Small intestine (tissue), 7 donors: ENCODE measurements at regions not wholly inside any gene's neighbourhood (a gene's known extent, or its start where the extent isn't known, plus 50 kb on each side); places are given as distances from the start of the nearest gene placed in this dataset.

Experiments
- DNase-seq, 2 donors: peaks; one replicate each; pipeline versions ENCODE4 v3.0.0 to v3.0.0-alpha.2; 2013
- FAIRE-seq: peaks from 2 replicates; lab custom pipeline; 2012; peaks lifted over from hg19 to GRCh38; lab: Jason Lieb, UNC
- H3K27ac ChIP-seq, 3 donors: one replicate each; pipeline ENCODE4 v1.5.1; 2013; ENCODE audit warnings: low read length in 2 of 3, mild to moderate bottlenecking in 2 of 3, control low read depth in 1 of 3, inconsistent platforms in 1 of 3, low read depth in 1 of 3, moderate library complexity in 1 of 3
- H3K27me3 ChIP-seq, 3 donors: one replicate each; pipeline ENCODE4 v1.6.1; 2013; ENCODE audit warnings: low read length in 3 of 3, inconsistent platforms in 1 of 3; ENCODE audit not compliant: control insufficient read depth in 3 of 3, insufficient read depth in 3 of 3
- H3K36me3 ChIP-seq, 3 donors: one replicate each; pipeline ENCODE4 v1.6.1; 2013; ENCODE audit warnings: low read length in 3 of 3, inconsistent platforms in 1 of 3, low read depth in 1 of 3, mild to moderate bottlenecking in 1 of 3, moderate library complexity in 1 of 3; ENCODE audit not compliant: control insufficient read depth in 3 of 3, insufficient read depth in 2 of 3
- H3K4me1 ChIP-seq, 3 donors: one replicate each; pipeline ENCODE4 v1.6.1; 2013; ENCODE audit warnings: low read length in 2 of 3, inconsistent platforms in 1 of 3, low read depth in 1 of 3, mild to moderate bottlenecking in 1 of 3, moderate library complexity in 1 of 3; ENCODE audit not compliant: control insufficient read depth in 3 of 3, insufficient read depth in 2 of 3
- H3K4me3 ChIP-seq, 3 donors: one replicate each; pipeline ENCODE4 v1.5.1; 2013; ENCODE audit warnings: low read length in 3 of 3, control low read depth in 1 of 3, inconsistent platforms in 1 of 3, low read depth in 1 of 3, mild to moderate bottlenecking in 1 of 3, moderate library complexity in 1 of 3
- H3K9me3 ChIP-seq, 2 donors: one replicate each; pipeline ENCODE4 v1.6.1; 2013; ENCODE audit warnings: low read depth in 1 of 2, low read length in 1 of 2; ENCODE audit not compliant: control insufficient read depth in 2 of 2, insufficient read depth in 1 of 2
- WGBS, 3 donors: extraction: QIAGEN DNeasy Blood & Tissue Kit; methylation state at CpG; one replicate each; pipeline ENCODE4 v1.1.7; 2013; 5-methylcytosine and 5-hydroxymethylcytosine counted together
- donor health status: healthy with polysubstance abuse.
- donor health status: control.
- donor health status: control.
- donor health status: Bipolar disorder and iron deficiency.
- donor health status: healthy.

DNA sequence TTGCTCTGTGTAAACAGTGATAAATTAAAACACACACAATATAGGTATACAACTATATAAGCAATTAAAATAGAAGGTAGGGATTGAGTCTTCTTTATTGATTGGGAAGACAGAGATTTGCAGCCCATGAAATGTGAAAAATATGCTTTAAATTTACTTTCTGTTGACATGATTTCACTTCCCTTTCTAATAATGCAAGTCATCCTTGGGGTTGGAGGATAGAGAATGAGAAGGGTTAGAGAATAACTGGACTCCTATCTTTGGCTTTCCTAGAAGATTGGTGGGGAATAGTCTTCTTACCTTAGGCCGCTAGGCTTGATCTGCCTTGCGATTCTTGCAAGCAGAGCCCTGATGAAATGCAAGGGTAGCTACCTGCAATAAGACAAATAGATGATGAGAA is 339.8 kb downstream of the NYAP2 start:
- no peak overlapping the region for H3K27ac ChIP-seq
- H3K9me3 ChIP-seq, result no peaks in the 10 kb centered on the region
- no peaks in the 10 kb centered on the region for H3K4me1 ChIP-seq
- peaks cover 0 to 2% (median 0%) of the 10 kb centered on the region in 3 donors for H3K27me3 ChIP-seq
- H3K36me3 ChIP-seq, result no peaks in the 10 kb centered on the region
- FAIRE-seq (no peak), DNase-seq (no peak)
- H3K4me3 ChIP-seq, result no peak overlapping the region
- 88 to 97% (median 92%) methylated on average over 2 of the region's 2 CpGs for WGBS, 3 donors

DNA sequence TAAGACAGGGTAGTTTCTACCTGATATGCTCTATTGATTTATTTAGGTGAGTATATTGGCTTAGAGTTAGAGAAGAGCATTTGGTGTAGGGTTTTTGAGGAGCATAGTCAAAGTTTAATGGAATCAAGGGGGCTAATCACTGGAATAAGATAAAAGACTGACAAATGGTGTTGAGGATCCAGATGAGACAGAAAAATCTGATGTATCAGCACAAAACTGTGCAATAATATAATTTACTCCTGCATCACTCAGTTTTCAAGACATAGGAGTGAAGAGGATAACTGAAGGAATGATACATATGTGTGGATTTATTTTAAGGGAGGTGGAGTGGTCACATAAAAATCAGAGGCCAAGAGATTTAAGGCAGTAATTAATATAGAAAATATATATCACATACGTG is 339.2 kb downstream of the NYAP2 start:
- DNase-seq (no peak), FAIRE-seq (no peak)
- Histone ChIP-seq H3K36me3 (no peaks in the 10 kb centered on the region), H3K27ac (no peak overlapping the region), H3K4me3 (no peak overlapping the region), H3K27me3 (peaks cover 0 to 2% (median 0%) of the 10 kb centered on the region in 3 donors), H3K9me3 (no peaks in the 10 kb centered on the region), H3K4me1 (no peaks in the 10 kb centered on the region)
- 59 to 86% (median 64%) methylated on average over 1 of the region's 1 CpG for WGBS, 3 donors

DNA sequence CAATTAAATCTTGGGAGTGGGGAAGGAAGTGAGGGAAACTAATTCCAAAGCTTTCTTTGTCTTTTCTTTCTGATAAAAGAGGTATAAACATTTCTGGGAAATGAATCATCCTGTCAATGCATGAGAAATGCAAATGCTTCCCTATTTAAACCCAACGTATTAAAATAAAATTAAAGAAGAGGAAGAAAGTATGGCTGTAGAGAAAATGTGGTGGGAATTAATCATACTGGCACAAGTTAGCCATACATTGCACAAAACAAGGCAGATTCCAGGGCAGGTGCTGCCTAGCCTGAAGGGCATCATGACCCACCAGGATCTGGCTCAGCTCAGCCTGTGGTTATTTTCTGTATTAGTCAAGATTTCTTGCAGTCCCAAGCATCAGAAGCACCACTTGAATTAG is 338.0 kb downstream of the NYAP2 start:
- 20 to 40% (median 23%) methylated on average over 1 of the region's 1 CpG for WGBS, 3 donors
- Histone ChIP-seq H3K4me1 (no peaks in the 10 kb centered on the region), H3K27ac (no peak overlapping the region), H3K36me3 (no peaks in the 10 kb centered on the region), H3K4me3 (no peak overlapping the region), H3K27me3 (peaks cover 0 to 2% (median 0%) of the 10 kb centered on the region in 3 donors), H3K9me3 (no peaks in the 10 kb centered on the region)
- no peak for FAIRE-seq
- DNase-seq, result no peak

DNA sequence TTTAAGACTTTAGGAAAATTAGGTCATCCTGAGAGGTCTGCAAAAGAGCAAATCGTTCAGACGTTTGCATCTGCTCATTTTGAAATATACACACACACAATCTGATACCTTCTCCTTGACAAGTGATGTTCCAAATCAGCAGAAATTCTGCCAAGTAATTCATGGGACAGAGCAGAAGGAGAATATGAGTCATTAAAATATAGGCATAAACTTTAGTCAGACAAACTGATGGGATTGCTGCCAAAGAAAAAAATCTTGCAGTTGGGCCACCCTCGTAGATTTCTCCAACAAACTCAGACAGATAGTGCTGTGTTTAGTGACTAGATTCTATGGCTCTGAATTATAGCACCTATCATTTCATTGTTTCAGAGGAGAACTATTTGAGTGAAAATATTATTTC is 336.3 kb downstream of the NYAP2 start:
- WGBS, 3 donors, result 13 to 33% (median 18%) methylated on average over 3 of the region's 3 CpGs
- FAIRE-seq, result no peak
- no peak for DNase-seq

DNA sequence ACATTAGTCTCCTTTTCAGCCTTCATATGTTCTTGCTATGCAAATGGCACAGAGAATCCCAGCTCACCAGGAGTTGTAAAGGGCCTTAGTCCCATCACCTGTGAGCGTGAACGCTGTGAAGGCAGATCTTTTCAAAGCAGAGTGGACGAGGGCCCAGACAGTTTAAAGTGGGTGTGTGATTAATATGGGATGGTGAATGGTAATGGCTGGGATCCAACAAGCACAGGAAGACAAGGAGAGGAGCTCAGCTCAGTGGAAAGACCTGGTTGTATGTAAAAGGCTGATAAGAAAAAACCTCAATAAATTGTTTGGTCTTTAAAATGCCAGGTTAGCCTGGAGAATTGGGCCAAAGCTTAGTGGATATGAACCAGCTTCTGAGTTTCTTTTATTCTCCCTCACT is 326.2 kb downstream of the NYAP2 start:
- no peaks in the 10 kb centered on the region for H3K27me3 ChIP-seq
- H3K4me3 ChIP-seq, result no peak overlapping the region
- no peaks in the 10 kb centered on the region for H3K9me3 ChIP-seq
- H3K4me1 ChIP-seq, result no peaks in the 10 kb centered on the region
- 54 to 64% (median 58%) methylated on average over 3 of the region's 3 CpGs for WGBS, 3 donors
- DNase-seq, result no peak
- no peak for FAIRE-seq
- H3K27ac ChIP-seq, result no peak overlapping the region
- no peaks in the 10 kb centered on the region for H3K36me3 ChIP-seq

More for the DNA sequence above, 336.3 kb downstream of the NYAP2 start:
- H3K27ac ChIP-seq, result no peak overlapping the region
- H3K4me1 ChIP-seq, result no peaks in the 10 kb centered on the region
- no peaks in the 10 kb centered on the region for H3K9me3 ChIP-seq
- no peak overlapping the region for H3K4me3 ChIP-seq
- no peaks in the 10 kb centered on the region for H3K27me3 ChIP-seq
- no peaks in the 10 kb centered on the region for H3K36me3 ChIP-seq
